Stimulated activated naive B cell treated with anti-CD40 and anti-IgM and Interleukin-4, amounts not matched to agents 10 μg/mL and 1 μg/mL and 100 μg/mL, for 72 hours (primary cell): ENCODE measurements at regions not wholly inside any gene's neighbourhood (a gene's known extent, or its start where the extent isn't known, plus 50 kb on each side); places are given as distances from the start of the nearest gene placed in this dataset.
"Not testable (repeated sequence)": the region's sequence is repeated elsewhere in the genome, so short reads cannot be mapped to it uniquely, and the experiment has no call there.

Experiments used
- ATAC-seq, 2 donors: fragments of 150-1000 bp; cut with Tn5 transposase; replicated peaks; 2 replicates each; pipeline ENCODE4 v1.10.0; 2021; ENCODE audit warnings: moderate library complexity in 1 of 2
- DNase-seq: peaks from one replicate; pipeline ENCODE4 v3.0.0; 2021
- H3K27ac Mint-ChIP-seq: one replicate; pipeline ENCODE4 v1.8.0; 2022; ENCODE audit warnings: mild to moderate bottlenecking, mixed read lengths
- H3K27me3 Mint-ChIP-seq, 2 donors: one replicate each; pipeline ENCODE4 v1.8.0; 2022; ENCODE audit warnings: mixed read lengths in 2 of 2
- H3K36me3 Mint-ChIP-seq, 2 donors: one replicate each; pipeline ENCODE4 v1.8.0; 2022; ENCODE audit warnings: mixed read lengths in 2 of 2, mild to moderate bottlenecking in 1 of 2
- H3K4me1 Mint-ChIP-seq, 2 donors: one replicate each; pipeline ENCODE4 v1.8.0; 2022; ENCODE audit warnings: mixed read lengths in 2 of 2, mild to moderate bottlenecking in 1 of 2
- H3K4me3 Mint-ChIP-seq, 2 donors: one replicate each; pipeline ENCODE4 v1.8.0; 2022; ENCODE audit warnings: mild to moderate bottlenecking in 2 of 2, mixed read lengths in 2 of 2, moderate library complexity in 1 of 2
- H3K9me3 Mint-ChIP-seq, 2 donors: one replicate each; pipeline ENCODE4 v1.8.0; 2022; ENCODE audit warnings: mixed read lengths in 2 of 2, mild to moderate bottlenecking in 1 of 2

GRCh38 chr9:33734941-33735835, 60.2 kb upstream of the PRSS3 start:
- Mint-ChIP-seq H3K27me3 (peaks cover 38 to 43% of the 10 kb centered on the region in 2 donors), H3K9me3 (peaks cover 12 to 14% of the 10 kb centered on the region in 2 donors)
- not testable (repeated sequence) for H3K4me3 Mint-ChIP-seq, ATAC-seq, H3K4me1 Mint-ChIP-seq, H3K36me3 Mint-ChIP-seq, H3K27ac Mint-ChIP-seq, DNase-seq

- no peaks in the 10 kb centered on the region for H3K4me1 Mint-ChIP-seq
- H3K27me3 Mint-ChIP-seq, result peaks cover 32 to 53% of the 10 kb centered on the region in 2 donors
- peaks cover 13 to 19% of the 10 kb centered on the region in 2 donors for H3K9me3 Mint-ChIP-seq
- no peak overlapping the region for H3K27ac Mint-ChIP-seq
- DNase-seq, result no peak
- H3K36me3 Mint-ChIP-seq, result peaks cover 0 to 5% of the 10 kb centered on the region in 2 donors
- no peak overlapping the region for H3K4me3 Mint-ChIP-seq
- peak; percentile 31 to 33 for ATAC-seq
Observed at GRCh38 chr9:33737811-33738606, 57.4 kb upstream of the PRSS3 start.

- DNase-seq (no peak), ATAC-seq (no peak)
- H3K9me3 Mint-ChIP-seq, result peaks cover 17 to 25% of the 10 kb centered on the region in 2 donors
Observed at GRCh38 chr9:33739398-33739797, 56.0 kb upstream of the PRSS3 start.

GRCh38 chr9:33740075-33740474, 55.3 kb upstream of the PRSS3 start:
- Mint-ChIP-seq H3K4me3 (no peak overlapping the region), H3K27ac (no peak overlapping the region), H3K27me3 (peaks cover 32 to 47% of the 10 kb centered on the region in 2 donors), H3K36me3 (peaks cover 0 to 5% of the 10 kb centered on the region in 2 donors), H3K9me3 (peaks cover 17 to 25% of the 10 kb centered on the region in 2 donors), H3K4me1 (no peaks in the 10 kb centered on the region)
- ATAC-seq (no peak), DNase-seq (no peak)

More at GRCh38 chr9:33739398-33739797, 56.0 kb upstream of the PRSS3 start:
- H3K36me3 Mint-ChIP-seq, result peaks cover 0 to 5% of the 10 kb centered on the region in 2 donors
- no peak overlapping the region for H3K27ac Mint-ChIP-seq
- H3K4me1 Mint-ChIP-seq, result no peaks in the 10 kb centered on the region
- H3K4me3 Mint-ChIP-seq, result no peak overlapping the region
- peaks cover 37 to 53% of the 10 kb centered on the region in 2 donors for H3K27me3 Mint-ChIP-seq

GRCh38 chr9:33740958-33741357, 54.4 kb upstream of the PRSS3 start:
- not testable (repeated sequence) for H3K36me3 Mint-ChIP-seq, H3K4me1 Mint-ChIP-seq, ATAC-seq, H3K27ac Mint-ChIP-seq, H3K4me3 Mint-ChIP-seq, DNase-seq
- H3K9me3 Mint-ChIP-seq, result peaks cover 17 to 27% of the 10 kb centered on the region in 2 donors
- peaks cover 32 to 44% of the 10 kb centered on the region in 2 donors for H3K27me3 Mint-ChIP-seq

- no peak for ATAC-seq
- no peak overlapping the region for H3K27ac Mint-ChIP-seq
- peaks cover 17 to 27% of the 10 kb centered on the region in 2 donors for H3K9me3 Mint-ChIP-seq
- no peaks in the 10 kb centered on the region for H3K4me1 Mint-ChIP-seq
- no peak for DNase-seq
- H3K4me3 Mint-ChIP-seq, result no peak overlapping the region
- peaks cover 34 to 39% of the 10 kb centered on the region in 2 donors for H3K27me3 Mint-ChIP-seq
- H3K36me3 Mint-ChIP-seq, result peaks cover 0 to 5% of the 10 kb centered on the region in 2 donors
Observed at GRCh38 chr9:33742051-33742450, 53.3 kb upstream of the PRSS3 start.

- Mint-ChIP-seq H3K4me1 (no peaks in the 10 kb centered on the region), H3K27me3 (peaks cover 34 to 39% of the 10 kb centered on the region in 2 donors), H3K9me3 (peaks cover 17 to 27% of the 10 kb centered on the region in 2 donors), H3K36me3 (peaks cover 0 to 5% of the 10 kb centered on the region in 2 donors), H3K4me3 (no peak overlapping the region), H3K27ac (no peak overlapping the region)
- no peak for ATAC-seq
- no peak for DNase-seq
Observed at GRCh38 chr9:33742519-33742918, 52.8 kb upstream of the PRSS3 start.
